OCI-LY3 (cell line): ENCODE measurements at regions not wholly inside any gene's neighbourhood (a gene's known extent, or its start where the extent isn't known, plus 50 kb on each side); places are given as distances from the start of the nearest gene placed in this dataset.

Experiments
- CTCF ChIP-seq: fragments of 200-600, 300-600 bp; sonication (generic); IDR thresholded peaks from 2 replicates; pipeline ENCODE4 v1.5.1; 2014; ENCODE audit warnings: antibody characterized with exemption, low read length, low read depth
- EZH2phosphoT487 ChIP-seq: fragments of 200-600 bp; shearing (Covaris generic); IDR thresholded peaks from 2 replicates; pipeline ENCODE4 v1.6.1; 2018; ENCODE audit warnings: antibody characterized with exemption, mixed run types, low read depth

GRCh38 chr14:85190251-85190650 is 339.7 kb upstream of the FLRT2 start:
- TF ChIP-seq CTCF (no peak), EZH2phosphoT487 (no peak)
